Loucy (cell line): ENCODE measurements at regions not wholly inside any gene's neighbourhood (a gene's known extent, or its start where the extent isn't known, plus 50 kb on each side); places are given as distances from the start of the nearest gene placed in this dataset.

Experiments used
- H2AFZ ChIP-seq: fragments of 200-600 bp; sonication (generic); 2 replicates; pipeline ENCODE4 v1.6.0; 2016; ENCODE audit warnings: antibody characterized with exemption, mild to moderate bottlenecking, low read length, moderate library complexity
- H3F3A ChIP-seq: fragments of 200-600 bp; 2 replicates; pipeline ENCODE4 v1.6.0; 2016; ENCODE audit warnings: antibody characterized with exemption, low read depth, mild to moderate bottlenecking
- H3K27me3 ChIP-seq: fragments of 200-600 bp; sonication (generic); 2 replicates; pipeline ENCODE4 v1.6.1; 2014; ENCODE audit warnings: low read length, mild to moderate bottlenecking; ENCODE audit not compliant: insufficient read depth, poor library complexity, severe bottlenecking
- H3K36me3 ChIP-seq: fragments of 200-600 bp; sonication (generic); 2 replicates; pipeline ENCODE4 v1.6.1; 2016; ENCODE audit warnings: low read length; ENCODE audit not compliant: insufficient read depth
- H3K4me1 ChIP-seq: fragments of 200-600 bp; sonication (generic); 2 replicates; pipeline ENCODE4 v1.5.1; 2014; ENCODE audit warnings: low read length, mild to moderate bottlenecking; ENCODE audit not compliant: insufficient read depth, poor library complexity, severe bottlenecking
- H3K4me2 ChIP-seq: fragments of 200-600 bp; sonication (generic); 2 replicates; pipeline ENCODE4 v1.6.0; 2014; ENCODE audit warnings: antibody characterized with exemption, low read length, low read depth, mild to moderate bottlenecking; ENCODE audit not compliant: poor library complexity, severe bottlenecking
- H3K4me3 ChIP-seq: fragments of 200-600 bp; sonication (generic); 2 replicates; pipeline ENCODE4 v1.5.1; 2014; ENCODE audit warnings: low read length, mild to moderate bottlenecking, mixed read lengths; ENCODE audit not compliant: poor library complexity, severe bottlenecking
- H3K79me2 ChIP-seq: fragments of 200-600 bp; sonication (generic); 2 replicates; pipeline ENCODE4 v1.6.1; 2014; ENCODE audit warnings: low read length; ENCODE audit not compliant: insufficient read depth
- H3K9ac ChIP-seq: fragments of 200-600 bp; sonication (generic); 2 replicates; pipeline ENCODE4 v1.6.0; 2014; ENCODE audit warnings: mild to moderate bottlenecking, low read depth, low read length, moderate library complexity; ENCODE audit not compliant: poor library complexity, severe bottlenecking
- H3K9me2 ChIP-seq: fragments of 200-600 bp; sonication (generic); replicated peaks from 2 replicates; pipeline ENCODE4 v1.6.1; 2016; ENCODE audit warnings: low read depth, low read length, mixed read lengths
- H3K9me3 ChIP-seq: fragments of 200-600 bp; sonication (generic); 2 replicates; pipeline ENCODE4 v1.6.1; 2014; ENCODE audit warnings: mild to moderate bottlenecking, antibody characterized with exemption, low read length, low read depth; ENCODE audit not compliant: insufficient read depth
- H4K20me1 ChIP-seq: fragments of 200-600 bp; sonication (generic); 2 replicates; pipeline ENCODE4 v1.6.0; 2014; ENCODE audit warnings: antibody characterized with exemption, low read length, mild to moderate bottlenecking; ENCODE audit not compliant: insufficient read depth, poor library complexity, severe bottlenecking
- CTCF ChIP-seq: fragments of 200-600 bp; sonication (generic); conservative IDR thresholded peaks from 2 replicates; pipeline ENCODE4 v1.5.1; 2014; ENCODE audit warnings: mild to moderate bottlenecking, antibody characterized with exemption, low read length
- EZH2phosphoT487 ChIP-seq: fragments of 200-600 bp; IDR thresholded peaks from 2 replicates; pipeline ENCODE4 v1.6.1; 2018; ENCODE audit warnings: antibody characterized with exemption, mild to moderate bottlenecking, moderate library complexity, borderline replicate concordance

GRCh38 chrX:16067886-16068515, 55.4 kb upstream of the GRPR start:
- Histone ChIP-seq H3K36me3 (no peaks in the 10 kb centered on the region), H3K4me1 (peaks cover 3% of the 10 kb centered on the region), H2AFZ (no peak overlapping the region), H3K9ac (no peak overlapping the region), H3K9me2 (no peaks in the 10 kb centered on the region), H3F3A (no peaks in the 10 kb centered on the region), H4K20me1 (no peaks in the 10 kb centered on the region), H3K79me2 (no peaks in the 10 kb centered on the region), H3K27me3 (no peaks in the 10 kb centered on the region), H3K9me3 (no peaks in the 10 kb centered on the region), H3K4me3 (no peak overlapping the region), H3K4me2 (no peak overlapping the region)
- TF ChIP-seq CTCF: no peak
- TF ChIP-seq EZH2phosphoT487: no peak

- Histone ChIP-seq H3K4me2 (no peak overlapping the region), H3K36me3 (no peaks in the 10 kb centered on the region), H3K4me3 (no peak overlapping the region), H3K4me1 (peaks cover 9% of the 10 kb centered on the region), H4K20me1 (no peaks in the 10 kb centered on the region), H3F3A (no peaks in the 10 kb centered on the region), H2AFZ (no peak overlapping the region), H3K79me2 (no peaks in the 10 kb centered on the region), H3K27me3 (no peaks in the 10 kb centered on the region), H3K9ac (no peak overlapping the region), H3K9me3 (no peaks in the 10 kb centered on the region), H3K9me2 (no peaks in the 10 kb centered on the region)
- TF ChIP-seq CTCF (no peak), EZH2phosphoT487 (no peak)
Measured at GRCh38 chrX:16063921-16064320, 59.4 kb upstream of the GRPR start.

- TF ChIP-seq EZH2phosphoT487: no peak
- TF ChIP-seq CTCF: no peak
- Histone ChIP-seq H3K9me2 (no peaks in the 10 kb centered on the region), H3K4me1 (peaks cover 7% of the 10 kb centered on the region), H3K9ac (no peak overlapping the region), H3K9me3 (no peaks in the 10 kb centered on the region), H3K79me2 (no peaks in the 10 kb centered on the region), H3K36me3 (no peaks in the 10 kb centered on the region), H2AFZ (no peak overlapping the region), H3F3A (no peaks in the 10 kb centered on the region), H3K27me3 (no peaks in the 10 kb centered on the region), H4K20me1 (no peaks in the 10 kb centered on the region), H3K4me3 (no peak overlapping the region), H3K4me2 (no peak overlapping the region)
Measured at GRCh38 chrX:16063141-16063540, 60.2 kb upstream of the GRPR start.
